Caki2 (cell line): ENCODE measurements at regions not wholly inside any gene's neighbourhood (a gene's known extent, or its start where the extent isn't known, plus 50 kb on each side); places are given as distances from the start of the nearest gene placed in this dataset.
"Not testable (repeated sequence)": the region's sequence is repeated elsewhere in the genome, so short reads cannot be mapped to it uniquely, and the experiment has no call there.

Experiments
- DNase-seq: peaks from one replicate; pipeline ENCODE4 v3.0.0-alpha.2; 2015; ENCODE audit warnings: low read depth
- in situ Hi-C: cut with HindIII; loops from 2 replicates; pipeline ENCODE4 v1.10.0; 2016; ENCODE audit warnings: low sequenced_read_pairs, low pct_unique_long_range_greater_than_20kb, mixed read lengths

DNA sequence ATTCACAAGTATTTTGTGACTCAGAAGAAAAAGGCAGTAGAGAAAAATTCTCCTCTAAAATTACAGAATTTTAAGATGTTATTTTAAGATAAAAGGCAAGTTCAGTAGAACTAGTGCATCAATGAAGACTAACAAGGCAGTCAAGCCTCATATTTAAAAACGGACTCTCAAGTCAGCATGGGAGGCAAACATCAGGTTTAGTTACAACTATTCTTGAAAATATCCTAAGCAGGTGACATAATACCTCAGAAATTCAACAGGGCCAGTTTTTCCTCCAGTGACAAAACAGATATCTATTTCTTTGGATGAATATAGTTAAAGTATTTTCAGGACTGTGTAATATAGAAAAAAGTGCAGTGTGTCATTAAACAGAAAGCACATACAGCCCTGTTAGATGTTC lies 194.0 kb upstream of the NMUR2 start:
- DNase-seq: no peak
- in situ Hi-C loops: no loop called here

DNA sequence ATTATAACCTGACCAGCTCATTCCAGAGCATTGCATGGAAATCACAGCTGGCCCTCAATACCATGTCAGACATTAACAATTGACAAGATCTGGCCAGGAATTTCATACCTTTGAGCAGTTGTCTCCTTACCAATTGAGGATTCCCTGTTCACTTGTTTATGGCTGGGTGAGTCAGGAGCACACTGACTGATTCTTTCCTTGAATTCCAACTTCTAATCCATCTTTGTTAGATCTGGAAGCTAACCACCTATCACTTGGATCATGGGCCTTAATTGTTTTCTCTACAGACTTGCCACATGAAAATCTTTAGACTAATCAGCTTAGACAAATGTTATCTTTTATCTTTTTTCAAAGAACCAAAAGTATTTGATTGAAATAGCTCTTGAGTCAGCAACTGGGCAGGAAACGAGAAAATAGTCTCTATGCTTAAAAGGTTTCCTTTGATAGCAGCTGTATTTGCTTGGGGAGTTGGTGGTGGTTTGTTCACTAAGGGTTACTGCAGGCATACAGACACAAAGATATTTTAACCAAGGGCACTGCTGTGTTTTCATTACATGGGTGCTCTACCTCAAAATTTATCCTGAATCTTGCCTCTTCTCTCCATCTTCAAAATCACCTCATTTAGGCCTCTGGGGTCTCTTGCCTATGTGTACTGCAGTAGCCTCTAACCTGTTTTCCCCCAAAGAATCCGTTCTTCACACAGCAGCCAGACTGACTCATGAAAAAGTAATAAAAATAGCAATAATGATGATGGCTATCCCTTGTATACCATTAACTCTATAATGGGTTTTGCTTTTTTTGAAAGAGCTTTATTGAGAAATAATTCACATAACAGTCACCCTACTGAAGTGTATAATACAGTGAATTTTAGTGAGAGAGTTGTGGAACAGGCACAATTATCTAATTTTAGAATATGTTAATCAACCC lies 197.0 kb upstream of the NMUR2 start:
- in situ Hi-C loops: no loop called here
- no peak for DNase-seq

DNA sequence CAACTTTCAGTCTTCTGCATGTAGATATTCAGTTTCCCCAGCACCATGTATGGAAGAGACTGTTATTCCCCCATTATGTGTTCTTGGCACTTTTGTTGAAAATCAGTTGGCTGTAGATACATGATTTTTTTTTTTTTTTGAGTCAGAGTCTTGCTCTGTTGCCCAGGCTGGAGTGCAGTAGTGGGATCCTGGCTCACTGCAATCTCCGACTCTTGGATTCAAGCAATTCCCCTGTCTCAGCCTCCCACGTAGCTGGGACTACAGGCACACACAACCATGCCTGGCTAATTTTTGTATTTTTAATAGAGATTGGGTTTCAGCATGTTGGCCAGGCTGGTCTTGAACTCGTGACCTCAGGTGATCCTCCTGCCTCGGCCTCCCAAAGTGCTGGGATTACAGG lies 201.0 kb upstream of the NMUR2 start:
- DNase-seq, in situ Hi-C loops: not testable (repeated sequence)

DNA sequence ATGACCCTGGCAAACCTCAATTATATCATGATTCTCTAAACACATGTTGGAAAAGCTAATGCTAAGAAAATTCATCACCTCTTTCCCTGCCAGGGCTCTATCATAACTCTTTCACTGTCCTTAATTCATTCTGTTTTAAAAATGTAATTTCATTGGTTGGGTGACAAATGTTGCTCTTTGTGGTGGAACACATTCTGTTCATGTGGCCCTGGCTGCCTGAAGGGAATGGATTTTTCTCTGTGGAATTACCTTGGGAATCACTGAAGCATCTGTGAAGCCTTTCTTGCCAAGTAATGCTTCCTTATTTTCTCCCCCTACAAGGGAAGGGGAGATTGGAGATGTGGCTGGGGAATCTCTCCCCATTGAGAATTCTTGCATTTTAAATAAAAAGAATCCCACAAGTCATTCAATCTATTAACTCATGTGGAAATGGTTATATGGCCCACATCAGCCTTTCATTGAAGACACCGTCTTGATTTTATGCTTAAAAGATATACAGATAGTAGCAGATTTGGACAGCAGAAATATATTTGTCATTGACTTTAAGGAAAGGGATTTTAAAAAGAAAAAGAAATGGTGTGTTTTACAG lies 201.8 kb upstream of the NMUR2 start:
- in situ Hi-C loops: no loop called here
- DNase-seq: no peak

DNA sequence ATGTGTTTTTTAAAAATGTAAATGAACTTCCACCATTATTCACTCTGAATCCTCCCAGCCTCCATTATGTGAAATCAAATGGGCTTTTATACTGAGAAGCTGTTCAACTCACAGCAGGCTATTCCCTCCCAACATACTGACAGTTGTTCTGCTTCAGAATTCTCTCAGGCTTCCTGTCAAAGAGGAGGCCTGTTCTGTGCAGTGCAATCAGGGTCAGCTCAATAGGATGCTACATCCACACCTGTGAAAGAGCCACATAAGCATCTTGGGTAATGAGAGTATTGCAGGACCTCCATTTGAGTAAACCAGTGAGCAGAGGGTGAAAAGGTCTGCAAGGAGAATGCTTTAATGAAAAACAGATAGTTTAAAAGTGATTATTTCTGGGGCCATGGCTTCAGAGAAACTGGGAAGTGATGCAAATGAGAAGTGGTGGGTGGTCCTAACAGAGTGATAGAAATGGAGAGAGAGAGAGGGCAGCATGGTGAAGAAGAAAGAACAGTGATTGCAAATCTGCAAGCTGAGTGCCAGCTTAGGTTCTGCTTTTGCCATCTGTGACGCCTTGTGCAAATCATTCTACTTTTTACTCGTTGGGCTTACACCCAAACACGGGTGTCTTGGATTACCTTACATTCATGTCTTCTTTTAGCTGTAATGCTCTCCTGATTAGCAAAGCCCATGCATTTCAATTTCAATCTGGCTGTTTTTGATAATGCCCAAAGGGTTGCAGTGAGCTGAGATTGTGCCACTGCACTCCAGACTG lies 202.5 kb upstream of the NMUR2 start:
- in situ Hi-C loops: no loop called here

DNA sequence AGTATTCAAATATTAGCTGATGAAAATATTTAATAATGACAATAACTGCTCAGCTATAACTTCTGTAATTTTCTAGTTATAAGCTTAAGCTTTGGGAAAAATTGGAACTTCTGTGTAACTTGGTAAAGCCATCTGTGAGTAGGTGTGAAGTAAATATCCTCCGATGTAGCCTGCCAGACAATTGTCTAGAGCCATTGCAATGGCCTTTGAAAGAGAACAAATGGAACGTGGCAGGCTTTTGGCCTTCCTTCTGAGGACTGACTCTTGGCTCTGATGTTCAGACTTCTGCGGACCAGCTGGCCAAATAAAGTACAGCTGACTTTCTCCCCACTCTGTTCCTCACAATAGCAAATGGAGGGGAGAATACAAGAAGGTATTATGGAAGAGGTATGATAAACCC lies 203.4 kb upstream of the NMUR2 start:
- DNase-seq: no peak
- in situ Hi-C loops: no loop called here

More for the DNA sequence above, 202.5 kb upstream of the NMUR2 start:
- DNase-seq: no peak

DNA sequence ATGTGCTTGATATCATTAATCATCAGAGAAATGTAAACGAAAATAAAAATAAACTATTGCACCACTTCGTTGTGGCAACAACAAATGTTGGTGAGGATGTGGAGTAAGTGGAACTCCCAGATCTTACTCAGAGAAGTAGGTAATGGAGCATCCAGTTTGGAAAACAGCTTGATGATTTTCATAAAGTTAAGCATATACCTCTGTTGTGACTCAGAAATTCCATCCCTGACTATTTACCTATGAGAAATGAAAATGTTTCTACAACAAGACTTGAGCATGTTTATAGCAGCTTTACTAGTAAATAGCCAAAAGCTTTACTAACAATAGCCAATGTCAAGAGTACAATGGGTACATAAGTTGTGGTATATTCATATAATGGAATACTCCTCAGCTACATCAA lies 214.7 kb upstream of the NMUR2 start:
- in situ Hi-C loops: no loop called here
- DNase-seq: no peak

DNA sequence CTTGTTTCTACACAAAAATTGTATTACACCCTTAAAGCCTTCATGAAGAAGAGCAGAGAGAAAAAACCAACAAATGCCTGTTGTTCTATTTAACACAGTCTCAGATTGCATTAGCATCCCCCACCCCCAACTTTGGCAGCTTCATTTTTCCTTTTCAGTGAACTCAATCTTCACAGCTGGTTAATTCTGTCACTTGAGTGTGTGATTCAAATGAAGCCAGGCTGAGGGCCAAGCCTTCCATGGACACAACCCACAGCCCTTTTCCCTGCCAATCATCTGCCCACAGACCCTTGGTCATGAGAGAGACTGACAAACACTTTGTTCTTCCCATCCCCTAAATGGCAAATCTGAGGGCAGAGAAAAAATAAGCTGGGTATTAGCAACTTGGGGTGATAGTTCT lies 217.5 kb upstream of the NMUR2 start:
- no peak for DNase-seq
- in situ Hi-C loops: no loop called here

DNA sequence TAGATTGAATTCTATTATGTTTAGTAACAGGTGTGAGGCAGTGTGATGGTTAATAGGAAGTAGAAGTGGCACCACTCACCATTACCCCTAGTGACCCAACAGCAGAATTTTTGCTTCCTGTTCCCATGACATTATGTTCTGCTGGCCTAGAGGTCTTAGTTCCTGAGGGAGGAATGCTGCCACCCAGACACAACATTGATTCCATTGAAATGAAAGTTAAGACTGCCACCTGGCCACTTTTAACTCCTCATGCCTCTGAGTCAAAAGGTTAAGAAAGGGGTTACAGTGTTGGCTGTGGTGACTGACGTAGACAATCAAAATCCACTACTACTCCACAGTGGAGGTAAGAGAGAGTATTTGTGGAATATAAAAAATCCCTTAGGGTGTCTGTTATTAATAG lies 218.9 kb upstream of the NMUR2 start:
- DNase-seq: no peak
- in situ Hi-C loops: no loop called here

DNA sequence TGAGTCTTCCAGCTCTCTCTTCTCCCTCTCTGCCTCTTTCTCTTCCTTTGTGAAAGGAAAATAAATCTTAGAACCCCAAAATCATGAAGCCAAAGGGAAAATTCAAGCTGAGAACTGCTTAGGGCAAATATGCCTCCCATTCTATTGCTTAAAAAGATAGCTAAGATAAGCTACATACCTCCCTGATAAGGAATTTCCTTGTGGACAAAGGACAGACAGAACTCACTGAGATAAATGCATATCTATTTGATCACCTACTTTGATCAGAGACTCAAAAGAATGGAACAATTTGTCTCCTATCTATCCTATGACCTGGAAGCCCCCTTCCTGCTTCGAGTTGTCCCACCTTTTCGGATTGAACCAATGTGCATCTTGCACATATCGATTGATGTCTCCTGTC lies 220.6 kb upstream of the NMUR2 start:
- in situ Hi-C loops: no loop called here
- no peak for DNase-seq

DNA sequence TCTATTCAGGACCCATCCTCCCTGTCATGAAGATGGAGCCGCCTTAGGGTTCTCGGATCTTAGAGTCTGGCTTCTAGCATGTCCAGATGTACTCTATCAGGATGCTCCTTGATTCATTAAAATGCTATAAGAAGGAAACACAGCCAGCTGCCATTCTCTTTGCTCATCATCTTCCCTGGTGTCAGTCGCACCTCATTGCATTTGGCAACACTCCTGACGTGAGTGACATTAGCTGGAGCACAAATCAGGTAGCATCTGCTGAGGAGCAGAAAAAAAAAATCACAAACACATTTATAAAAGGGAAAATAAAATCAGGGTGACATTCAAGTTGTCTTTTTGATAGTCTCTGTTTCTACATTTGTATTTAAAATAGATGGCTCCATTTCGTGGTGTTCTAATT lies 226.1 kb upstream of the NMUR2 start:
- DNase-seq: no peak
- in situ Hi-C loops: no loop called here

DNA sequence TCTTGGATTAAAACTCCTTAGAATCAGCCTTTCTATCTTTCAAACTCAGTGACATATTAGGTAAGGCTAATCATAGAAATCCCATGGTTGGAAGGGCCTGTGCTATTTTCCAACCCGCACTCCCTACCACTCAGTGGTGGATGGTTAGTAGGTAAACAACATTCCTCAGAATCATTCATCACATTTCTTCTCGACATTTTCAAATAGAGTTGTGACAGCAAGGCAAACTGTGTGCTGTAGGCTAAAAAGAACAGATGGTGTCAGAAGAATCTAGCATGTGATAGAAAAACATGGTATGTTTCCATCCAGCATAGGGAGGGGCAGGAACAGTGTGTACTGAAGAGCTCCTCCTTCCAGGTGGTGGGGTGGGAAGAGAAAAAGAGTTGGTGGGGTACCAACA lies 227.3 kb upstream of the NMUR2 start:
- in situ Hi-C loops: no loop called here
- DNase-seq: peak; percentile 19

DNA sequence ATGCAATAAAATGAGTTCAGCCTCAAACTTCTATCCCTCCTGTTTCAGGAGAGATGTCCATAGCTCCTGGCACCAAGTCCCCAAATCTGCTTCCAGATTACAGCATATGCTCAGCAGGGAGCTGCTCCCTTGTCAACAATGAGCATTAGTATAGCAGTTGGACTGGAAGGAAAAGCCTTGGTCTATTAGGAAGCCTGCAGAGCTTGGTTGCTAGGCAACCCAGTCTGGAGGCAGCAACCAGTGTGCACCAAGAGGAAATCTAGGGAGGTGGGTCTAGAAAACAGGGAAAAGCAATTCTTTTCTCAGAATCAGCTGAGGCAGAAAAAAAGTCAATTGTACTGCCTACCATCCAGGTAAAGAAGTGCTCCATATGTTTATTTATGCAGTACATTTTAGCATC lies 229.5 kb upstream of the NMUR2 start:
- DNase-seq: no peak

DNA sequence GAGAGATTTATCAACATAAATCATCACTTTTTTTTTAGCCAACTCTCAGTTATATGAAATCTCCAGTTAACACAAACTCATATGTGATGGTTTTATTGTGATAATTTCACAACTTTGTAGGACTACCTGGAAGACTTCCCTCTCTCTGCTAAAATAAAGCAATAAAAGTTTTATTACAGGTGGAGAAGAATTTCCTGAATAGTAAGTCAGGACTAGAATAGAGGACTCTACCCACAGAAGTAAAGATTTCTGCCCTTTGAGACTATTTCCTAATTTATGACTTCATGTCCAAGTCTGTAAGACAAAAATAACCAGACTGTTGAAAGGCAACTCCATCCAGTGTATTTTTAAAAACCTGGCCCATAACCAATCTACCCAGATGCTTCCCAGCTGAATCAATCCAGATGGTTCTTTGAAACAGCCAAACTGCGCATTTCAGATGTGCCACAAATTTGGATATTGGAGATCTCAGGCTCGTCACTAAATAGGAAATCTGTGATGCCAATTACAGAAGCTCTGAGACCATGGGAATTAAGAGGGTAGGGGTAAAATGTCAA lies 234.0 kb upstream of the NMUR2 start:
- no peak for DNase-seq
- in situ Hi-C loops: no loop called here

More for the DNA sequence above, 229.5 kb upstream of the NMUR2 start:
- in situ Hi-C loops: no loop called here

DNA sequence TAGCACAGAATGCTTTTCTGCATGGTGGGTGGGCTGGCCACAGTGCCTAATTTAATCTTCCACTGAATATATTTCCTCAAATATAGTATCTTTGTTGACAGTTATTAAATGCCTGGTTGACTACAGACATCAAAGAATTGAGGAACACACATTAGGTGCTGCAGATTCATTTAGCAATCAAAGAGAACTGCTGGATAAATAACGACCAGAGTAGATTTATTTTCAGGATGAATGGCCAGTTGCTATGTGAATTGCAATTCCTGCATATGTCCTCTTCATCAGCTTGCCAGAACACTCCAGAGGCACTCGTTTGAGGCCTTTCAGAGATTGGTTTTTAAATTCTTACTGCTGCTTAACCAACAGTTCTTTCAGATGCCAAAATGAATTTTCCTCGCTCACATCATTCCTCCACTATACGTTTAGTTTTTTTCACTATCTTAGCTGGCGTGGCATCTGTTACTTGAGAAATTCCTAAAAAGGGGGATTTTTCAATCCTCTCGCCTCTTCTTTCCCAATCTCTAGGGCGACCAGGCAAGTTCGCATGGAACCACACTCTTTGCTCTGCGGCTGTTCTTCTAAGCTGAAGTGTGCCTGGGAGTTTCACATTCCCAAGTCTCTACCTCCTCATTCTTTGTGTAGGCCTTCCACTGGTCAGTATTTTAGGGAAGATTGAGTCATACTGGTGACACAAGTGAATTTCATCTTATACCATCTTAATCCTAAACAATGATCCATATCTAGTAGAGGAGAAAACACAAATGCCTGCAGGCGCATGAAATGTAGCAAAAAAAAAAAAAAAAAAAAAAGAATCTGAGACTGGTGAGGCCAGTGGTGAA lies 237.1 kb upstream of the NMUR2 start:
- no peak for DNase-seq
- in situ Hi-C loops: no loop called here

DNA sequence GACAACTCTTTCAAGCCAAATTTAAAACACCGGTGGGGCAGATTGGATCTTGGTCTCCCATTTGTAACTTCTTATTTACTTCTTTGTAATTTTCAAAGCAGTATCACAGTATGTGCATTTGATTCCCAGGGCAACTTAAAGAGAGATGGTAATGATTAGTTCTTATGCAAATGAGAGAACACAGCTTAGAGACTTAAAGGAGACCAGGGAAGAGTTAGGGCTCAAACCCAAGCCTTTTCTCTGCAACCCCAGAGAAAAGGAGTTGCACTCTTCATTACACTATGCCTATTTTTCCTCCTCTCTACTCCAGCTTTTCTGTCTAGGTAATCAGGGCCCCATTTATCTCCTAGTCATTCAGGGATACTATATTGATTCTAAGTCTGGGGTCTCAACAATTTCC lies 237.8 kb upstream of the NMUR2 start:
- in situ Hi-C loops: no loop called here
- no peak for DNase-seq

DNA sequence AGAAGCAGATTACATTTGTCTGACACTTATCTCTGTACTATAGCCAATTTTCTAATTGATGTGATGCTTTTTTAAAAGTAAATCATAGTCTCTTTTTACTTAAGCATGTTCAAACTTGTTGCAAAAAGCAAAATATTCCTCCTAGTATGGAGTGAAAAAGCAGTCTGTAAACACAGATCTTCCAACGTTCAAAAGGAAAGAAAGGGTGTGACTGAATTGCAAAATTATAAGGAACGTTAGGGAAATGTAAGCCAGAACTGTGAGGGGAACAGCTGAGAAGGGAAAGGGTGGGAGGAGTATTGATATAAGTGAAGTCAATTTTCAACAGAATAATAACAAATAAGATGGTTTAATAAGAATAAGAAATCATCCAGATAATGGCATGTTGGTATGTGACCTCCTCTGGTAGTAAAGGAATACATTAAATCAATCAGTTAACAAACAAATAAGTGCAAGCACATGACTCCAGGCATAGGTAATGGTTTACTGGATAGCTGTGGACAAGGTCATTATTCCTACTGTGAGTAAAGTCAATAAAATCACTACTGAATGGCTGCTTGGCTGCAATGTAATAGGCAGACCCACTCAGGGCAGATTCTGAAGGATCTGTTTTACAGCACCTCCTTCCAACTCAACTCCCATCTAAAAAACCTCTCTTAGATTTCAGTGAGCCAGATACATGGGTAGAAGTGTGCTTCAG lies 239.1 kb upstream of the NMUR2 start:
- DNase-seq: no peak
- in situ Hi-C loops: no loop called here

DNA sequence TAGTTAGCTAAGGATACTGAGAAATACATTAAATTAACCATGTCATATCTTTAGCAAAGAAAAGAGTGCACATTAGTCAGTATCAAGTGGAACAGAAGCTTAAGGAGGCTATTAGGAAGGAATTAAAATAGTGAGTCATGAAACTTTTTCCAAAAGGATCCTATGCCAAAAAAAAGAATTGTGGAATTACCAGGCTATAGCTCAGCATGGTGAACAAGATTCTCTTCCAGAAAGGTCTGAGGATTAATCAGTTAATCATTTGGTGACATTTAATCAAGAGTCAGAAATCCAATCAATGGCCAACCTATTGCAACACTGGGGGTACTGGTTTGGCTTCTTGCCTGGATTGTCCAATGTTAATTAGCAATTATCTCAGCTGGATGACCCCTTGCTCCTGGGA lies 244.5 kb upstream of the NMUR2 start:
- in situ Hi-C loops: no loop called here
- no peak for DNase-seq
